Astrocyte of the cerebellum (primary cell): ENCODE measurements at regions not wholly inside any gene's neighbourhood (a gene's known extent, or its start where the extent isn't known, plus 50 kb on each side); places are given as distances from the start of the nearest gene placed in this dataset.

Source experiments
- DNase-seq: peaks from one replicate; pipeline ENCODE4 v3.0.0-alpha.2; 2011; ENCODE audit warnings: low read depth
- H3K4me3 ChIP-seq: 2 replicates; pipeline ENCODE4 v1.5.1; 2011; ENCODE audit warnings: mild to moderate bottlenecking, low read depth, low read length, moderate library complexity
- CTCF ChIP-seq: IDR thresholded peaks from 2 replicates; pipeline ENCODE4 v1.5.1; 2012; ENCODE audit warnings: low read length, low read depth, moderate library complexity, mild to moderate bottlenecking; ENCODE audit errors: missing control alignments
- in situ Hi-C: cut with HindIII; loops from 2 replicates; pipeline ENCODE4 v1.10.0; 2017; ENCODE audit warnings: low sequenced_read_pairs

GRCh38 chr20:21798384-21798783 is 92.9 kb downstream of the PAX1 start:
- DNase-seq, result no peak
- no peak for TF ChIP-seq CTCF
- H3K4me3 ChIP-seq, result no peak overlapping the region
- in situ Hi-C loops, result no loop called here

GRCh38 chr20:21796059-21796458 is 90.6 kb downstream of the PAX1 start:
- in situ Hi-C loops, result no loop called here
- no peak for TF ChIP-seq CTCF
- H3K4me3 ChIP-seq, result no peak overlapping the region
- DNase-seq, result no peak

GRCh38 chr20:21788082-21788481 is 82.6 kb downstream of the PAX1 start:
- in situ Hi-C loops, result no loop called here
- no peak for DNase-seq
- H3K4me3 ChIP-seq, result no peak overlapping the region
- no peak for TF ChIP-seq CTCF

- no peak for TF ChIP-seq CTCF
- no peak overlapping the region for H3K4me3 ChIP-seq
- in situ Hi-C loops, result loop anchor here (5.0 kb wide), 1 partner anchor 51 kb away; no protein-coding TSS in a partner anchor
- no peak for DNase-seq
Observed at GRCh38 chr20:21781446-21782075, 76.1 kb downstream of the PAX1 start.

GRCh38 chr20:21780528-21780927 is 75.1 kb downstream of the PAX1 start:
- in situ Hi-C loops, result loop anchor here (5.0 kb wide), 1 partner anchor 52 kb away; no protein-coding TSS in a partner anchor
- DNase-seq, result no peak
- TF ChIP-seq CTCF, result no peak
- H3K4me3 ChIP-seq, result no peak overlapping the region
